HepG2 (cell line): ENCODE measurements at regions not wholly inside any gene's neighbourhood (a gene's known extent, or its start where the extent isn't known, plus 50 kb on each side); places are given as distances from the start of the nearest gene placed in this dataset.

Source experiments
- BRF2 ChIP-seq: sonication (generic); formaldehyde crosslinking; IDR thresholded peaks from 2 replicates; pipeline ENCODE4 v1.8.1; 2022; ENCODE audit warnings: mild to moderate bottlenecking, missing genetic modification reagents
- E2F5 ChIP-seq: sonication (generic); formaldehyde crosslinking; conservative IDR thresholded peaks from 2 replicates; pipeline ENCODE4 v1.4.0; 2020; ENCODE audit warnings: missing genetic modification reagents
- GPN1 ChIP-seq: sonication (generic); formaldehyde crosslinking; IDR thresholded peaks from 2 replicates; pipeline ENCODE4 v1.5.1; 2020; ENCODE audit warnings: missing genetic modification reagents, borderline replicate concordance
- HMGXB3 ChIP-seq: sonication (generic); formaldehyde crosslinking; IDR thresholded peaks from 2 replicates; pipeline ENCODE4 v1.4.0; 2020; ENCODE audit warnings: missing genetic modification reagents, borderline replicate concordance
- NR2F1 ChIP-seq, 2 experiments: fragments of 450-650 bp in 1 of 2; formaldehyde crosslinking in 1 of 2; IDR thresholded peaks; 2 replicates each; pipeline versions ENCODE4 v1.5.0 to v1.6.1; 2016 to 2020; ENCODE audit warnings: mild to moderate bottlenecking in 1 of 2, missing compliant biosample characterization in 1 of 2, missing genetic modification reagents in 1 of 2, moderate library complexity in 1 of 2
- NR2F6 ChIP-seq, 2 experiments: IDR thresholded peaks; 2 replicates each; pipeline ENCODE4 v1.6.1; 2016; ENCODE audit warnings: antibody characterized with exemption in 1 of 2, mild to moderate bottlenecking in 1 of 2
- RERE ChIP-seq: IDR thresholded peaks from 2 replicates; pipeline ENCODE4 v1.6.1; 2016; ENCODE audit warnings: low read depth, missing genetic modification reagents, missing compliant biosample characterization
- XBP1 ChIP-seq: sonication (generic); formaldehyde crosslinking; IDR thresholded peaks from 2 replicates; pipeline ENCODE4 v1.5.0; 2020; ENCODE audit warnings: missing genetic modification reagents
- YY1 ChIP-seq: IDR thresholded peaks from 2 replicates; pipeline ENCODE4 v1.6.1; 2011; ENCODE audit warnings: low read length, low read depth, moderate library complexity, mild to moderate bottlenecking; ENCODE audit not compliant: insufficient read depth, insufficient replicate concordance
- ZNF501 ChIP-seq: sonication (generic); formaldehyde crosslinking; IDR thresholded peaks from 2 replicates; pipeline ENCODE4 v1.5.1; 2020; ENCODE audit warnings: mild to moderate bottlenecking, moderate library complexity, missing genetic modification reagents

- TF ChIP-seq RERE (CRISPR knock-in tag) (no peak), NR2F1 (CRISPR knock-in tag; IDR thresholded peaks at IDR 0.05) (peak in 1 of 2 experiments; percentile 76; a peak in 2 of 4 replicates), BRF2 (CRISPR knock-in tag) (no peak), ZNF501 (CRISPR knock-in tag) (no peak), XBP1 (CRISPR knock-in tag) (no peak), HMGXB3 (CRISPR knock-in tag) (no peak), GPN1 (CRISPR knock-in tag) (no peak), E2F5 (CRISPR knock-in tag) (no peak), NR2F6 (IDR thresholded peaks at IDR 0.05) (peak; percentile 25; the same call in 1 of the 2 replicates), NR2F6 (CRISPR knock-in tag; IDR thresholded peaks at IDR 0.05) (peak; percentile 30; the same call in 1 of the 2 replicates), YY1 (no peak)
These were observed 417.3 kb upstream of the PROX1 start (continued) for GRCh38 chr1:213570487-213570886.
